Smooth muscle cell (in vitro differentiated cells): ENCODE measurements at regions not wholly inside any gene's neighbourhood (a gene's known extent, or its start where the extent isn't known, plus 50 kb on each side); places are given as distances from the start of the nearest gene placed in this dataset.

Experiments
- DNase-seq: peaks from one replicate; lab custom pipeline; 2025; ENCODE audit not compliant: unreplicated experiment; lab: John Stamatoyannopoulos, UW
- H2AFZ ChIP-seq: fragments of 200-600 bp; sonication (generic); 2 replicates; pipeline ENCODE4 v1.6.0; 2016; ENCODE audit warnings: antibody characterized with exemption, low read depth, mild to moderate bottlenecking
- H3F3A ChIP-seq: fragments of 200-600 bp; sonication (generic); 2 replicates; pipeline ENCODE4 v1.6.0; 2017; ENCODE audit warnings: antibody characterized with exemption, low read depth
- H3K27ac ChIP-seq: fragments of 200-600 bp; sonication (generic); 2 replicates; pipeline ENCODE4 v1.5.1; 2016; ENCODE audit warnings: low read depth, mild to moderate bottlenecking
- H3K27me3 ChIP-seq: fragments of 200-600 bp; sonication (generic); 2 replicates; pipeline ENCODE4 v1.6.1; 2016; ENCODE audit warnings: low read depth, mild to moderate bottlenecking
- H3K36me3 ChIP-seq: fragments of 200-600 bp; sonication (generic); 2 replicates; pipeline ENCODE4 v1.5.1; 2016; ENCODE audit warnings: low read depth
- H3K4me1 ChIP-seq: fragments of 200-600 bp; sonication (generic); 2 replicates; pipeline ENCODE4 v1.5.1; 2016; ENCODE audit warnings: low read depth
- H3K4me2 ChIP-seq: fragments of 200-600 bp; sonication (generic); 2 replicates; pipeline ENCODE4 v1.6.0; 2016; ENCODE audit warnings: mild to moderate bottlenecking
- H3K4me3 ChIP-seq: fragments of 200-600 bp; sonication (generic); 2 replicates; pipeline ENCODE4 v1.5.1; 2016; ENCODE audit warnings: mild to moderate bottlenecking
- H3K79me2 ChIP-seq: fragments of 200-600 bp; sonication (generic); 2 replicates; pipeline ENCODE4 v1.6.0; 2016; ENCODE audit warnings: low read depth, mild to moderate bottlenecking
- H3K9ac ChIP-seq: fragments of 200-600 bp; sonication (generic); 2 replicates; pipeline ENCODE4 v1.6.0; 2016; ENCODE audit warnings: low read depth
- H3K9me3 ChIP-seq: fragments of 200-600 bp; sonication (generic); replicated peaks from 2 replicates; pipeline ENCODE4 v1.5.1; 2016; ENCODE audit warnings: low read depth
- H4K20me1 ChIP-seq: fragments of 200-600 bp; sonication (generic); 2 replicates; pipeline ENCODE4 v1.6.0; 2016; ENCODE audit warnings: low read depth
- CTCF ChIP-seq: fragments of 200-600 bp; sonication (generic); IDR thresholded peaks from 2 replicates; pipeline ENCODE4 v1.5.1; 2017; ENCODE audit warnings: borderline replicate concordance, mild to moderate bottlenecking, antibody characterized with exemption; ENCODE audit not compliant: insufficient read depth, poor library complexity, severe bottlenecking
- WGBS: methylation state at CpG from one replicate; pipeline ENCODE4 v1.1.7; 2016; ENCODE audit warnings: low lambda C conversion rate; 5-methylcytosine and 5-hydroxymethylcytosine counted together

GRCh38 chr11:19445771-19446170, 205.0 kb upstream of the E2F8 start:
- Histone ChIP-seq H3K27me3 (peaks cover 13% of the 10 kb centered on the region), H3K4me2 (no peak overlapping the region), H3F3A (no peaks in the 10 kb centered on the region), H3K79me2 (no peaks in the 10 kb centered on the region), H3K4me1 (no peaks in the 10 kb centered on the region), H3K36me3 (no peaks in the 10 kb centered on the region), H2AFZ (no peak overlapping the region), H3K4me3 (no peak overlapping the region), H3K27ac (no peak overlapping the region), H3K9me3 (no peaks in the 10 kb centered on the region), H3K9ac (no peak overlapping the region), H4K20me1 (no peaks in the 10 kb centered on the region)
- 38% methylated on average over 2 of the region's 2 CpGs for WGBS
- no peak for DNase-seq
- TF ChIP-seq CTCF: no peak

- Histone ChIP-seq H3K9me3 (no peaks in the 10 kb centered on the region), H4K20me1 (no peaks in the 10 kb centered on the region), H3K9ac (no peak overlapping the region), H3K4me1 (no peaks in the 10 kb centered on the region), H3K27me3 (no peaks in the 10 kb centered on the region), H2AFZ (no peak overlapping the region), H3K4me2 (no peak overlapping the region), H3K4me3 (no peak overlapping the region), H3F3A (no peaks in the 10 kb centered on the region), H3K36me3 (no peaks in the 10 kb centered on the region), H3K27ac (no peak overlapping the region), H3K79me2 (no peaks in the 10 kb centered on the region)
- TF ChIP-seq CTCF: no peak
- DNase-seq: no peak
- WGBS: 72% methylated on average over 2 of the region's 2 CpGs
These were observed 203.5 kb upstream of the E2F8 start for GRCh38 chr11:19444231-19444630.

GRCh38 chr11:19442554-19442910, 201.8 kb upstream of the E2F8 start:
- Histone ChIP-seq H3K9me3 (no peaks in the 10 kb centered on the region), H3K9ac (no peak overlapping the region), H3K4me1 (no peaks in the 10 kb centered on the region), H3K4me2 (no peak overlapping the region), H4K20me1 (no peaks in the 10 kb centered on the region), H3F3A (no peaks in the 10 kb centered on the region), H3K4me3 (no peak overlapping the region), H3K36me3 (no peaks in the 10 kb centered on the region), H3K27me3 (peaks cover 11% of the 10 kb centered on the region), H3K27ac (peak overlapping the region; percentile 54), H2AFZ (no peak overlapping the region), H3K79me2 (no peaks in the 10 kb centered on the region)
- no peak for DNase-seq
- no peak for TF ChIP-seq CTCF

GRCh38 chr11:19441752-19442553, 201.2 kb upstream of the E2F8 start:
- no peaks in the 10 kb centered on the region for H3K9me3 ChIP-seq
- no peak for TF ChIP-seq CTCF
- no peak overlapping the region for H3K4me3 ChIP-seq
- no peaks in the 10 kb centered on the region for H3K36me3 ChIP-seq
- H3K9ac ChIP-seq: no peak overlapping the region
- peak overlapping the region; percentile 61 for H3K27ac ChIP-seq
- H3K27me3 ChIP-seq: peaks cover 13% of the 10 kb centered on the region
- no peaks in the 10 kb centered on the region for H3F3A ChIP-seq
- H2AFZ ChIP-seq: no peak overlapping the region
- no peaks in the 10 kb centered on the region for H3K4me1 ChIP-seq
- H3K4me2 ChIP-seq: peak overlapping the region; percentile 33
- H3K79me2 ChIP-seq: no peaks in the 10 kb centered on the region
- H4K20me1 ChIP-seq: no peaks in the 10 kb centered on the region
- DNase-seq: no peak
- WGBS: 29% methylated on average over 11 of the region's 11 CpGs
